Astrocyte of the spinal cord (primary cell): ENCODE measurements at regions not wholly inside any gene's neighbourhood (a gene's known extent, or its start where the extent isn't known, plus 50 kb on each side); places are given as distances from the start of the nearest gene placed in this dataset.
A peak's percentile ranks its signal among the peaks of the same experiment; 100 is the strongest.

Experiments used
- DNase-seq: peaks from one replicate; pipeline ENCODE4 v3.0.0; 2011; ENCODE audit warnings: low read depth, low spot score
- H3K4me3 ChIP-seq: 2 replicates; pipeline ENCODE4 v1.5.1; 2011; ENCODE audit warnings: low read depth, mild to moderate bottlenecking, low read length, moderate library complexity
- in situ Hi-C: cut with HindIII; loops from 2 replicates; pipeline ENCODE4 v1.10.0; 2017; ENCODE audit warnings: low sequenced_read_pairs
- TF ChIP-seq, protein P1 (sequence below): IDR thresholded peaks from 2 replicates; pipeline ENCODE4 v1.5.1; 2012; ENCODE audit warnings: low read depth, mild to moderate bottlenecking, low read length, inconsistent platforms

DNA sequence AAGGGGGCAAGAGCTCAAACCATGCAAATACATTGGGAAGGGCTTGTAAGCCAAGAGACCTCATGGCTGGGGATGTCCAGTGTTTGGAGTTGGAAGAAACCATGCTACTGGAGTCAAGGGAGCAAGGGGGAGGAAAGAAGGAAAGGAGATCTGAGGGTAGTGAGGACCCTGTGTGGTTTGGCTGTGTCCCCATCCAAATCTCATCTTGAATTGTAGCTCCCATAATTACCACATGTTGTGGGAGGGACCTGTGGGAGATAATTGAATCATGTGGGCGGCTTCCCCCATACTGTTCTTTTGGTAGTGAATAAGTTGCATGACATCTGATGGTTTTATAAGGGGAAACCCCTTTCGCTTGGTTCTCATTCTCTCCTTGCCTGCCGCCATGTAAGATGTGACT is 56.5 kb upstream of the ADRB1 start:
- in situ Hi-C loops, result no loop called here
- no peak for DNase-seq
- TF ChIP-seq, protein P1, sequence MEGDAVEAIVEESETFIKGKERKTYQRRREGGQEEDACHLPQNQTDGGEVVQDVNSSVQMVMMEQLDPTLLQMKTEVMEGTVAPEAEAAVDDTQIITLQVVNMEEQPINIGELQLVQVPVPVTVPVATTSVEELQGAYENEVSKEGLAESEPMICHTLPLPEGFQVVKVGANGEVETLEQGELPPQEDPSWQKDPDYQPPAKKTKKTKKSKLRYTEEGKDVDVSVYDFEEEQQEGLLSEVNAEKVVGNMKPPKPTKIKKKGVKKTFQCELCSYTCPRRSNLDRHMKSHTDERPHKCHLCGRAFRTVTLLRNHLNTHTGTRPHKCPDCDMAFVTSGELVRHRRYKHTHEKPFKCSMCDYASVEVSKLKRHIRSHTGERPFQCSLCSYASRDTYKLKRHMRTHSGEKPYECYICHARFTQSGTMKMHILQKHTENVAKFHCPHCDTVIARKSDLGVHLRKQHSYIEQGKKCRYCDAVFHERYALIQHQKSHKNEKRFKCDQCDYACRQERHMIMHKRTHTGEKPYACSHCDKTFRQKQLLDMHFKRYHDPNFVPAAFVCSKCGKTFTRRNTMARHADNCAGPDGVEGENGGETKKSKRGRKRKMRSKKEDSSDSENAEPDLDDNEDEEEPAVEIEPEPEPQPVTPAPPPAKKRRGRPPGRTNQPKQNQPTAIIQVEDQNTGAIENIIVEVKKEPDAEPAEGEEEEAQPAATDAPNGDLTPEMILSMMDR, result no peak
- no peak overlapping the region for H3K4me3 ChIP-seq

DNA sequence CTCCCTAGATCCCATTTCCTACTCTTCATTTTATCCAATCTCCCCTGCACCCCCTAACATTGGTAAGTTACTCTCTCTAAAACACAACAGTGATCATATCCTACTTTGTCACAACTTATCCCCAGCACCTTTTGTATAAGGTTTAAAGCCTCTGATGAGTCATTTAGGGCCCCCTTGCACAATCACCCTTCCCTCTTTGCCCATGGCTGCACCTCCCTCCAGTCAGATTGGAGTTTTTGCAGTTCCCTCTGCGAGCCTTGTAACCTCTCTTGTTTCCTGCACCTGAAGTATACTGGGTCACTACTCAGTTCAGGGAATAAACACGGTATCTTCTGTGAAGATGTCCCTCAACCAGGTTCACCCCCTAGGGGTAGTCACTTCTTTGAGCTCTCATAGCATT is 55.9 kb upstream of the ADRB1 start:
- DNase-seq, result no peak
- TF ChIP-seq, protein P1, result no peak
- in situ Hi-C loops, result no loop called here
- H3K4me3 ChIP-seq, result no peak overlapping the region

DNA sequence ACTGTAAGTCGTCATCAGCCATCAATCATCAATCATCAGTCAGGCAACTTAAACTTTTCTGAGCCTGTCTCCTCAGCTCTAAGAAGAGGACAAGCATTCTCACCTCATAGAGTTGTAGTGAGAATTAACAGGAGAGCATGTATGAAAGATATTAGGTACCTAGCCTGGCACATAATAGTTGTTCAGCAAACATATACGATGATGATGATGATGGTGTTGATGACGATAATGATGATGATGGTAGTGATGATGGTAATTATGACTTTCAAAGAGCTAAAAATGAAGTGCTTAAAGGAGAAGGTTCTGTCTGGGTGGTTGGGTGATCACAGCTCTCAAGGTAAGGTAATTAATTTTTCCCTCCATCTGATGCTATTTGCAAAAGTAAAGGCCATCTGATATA is 55.1 kb upstream of the ADRB1 start:
- DNase-seq, result no peak
- H3K4me3 ChIP-seq, result no peak overlapping the region
- TF ChIP-seq, protein P1, result no peak
- in situ Hi-C loops, result no loop called here

DNA sequence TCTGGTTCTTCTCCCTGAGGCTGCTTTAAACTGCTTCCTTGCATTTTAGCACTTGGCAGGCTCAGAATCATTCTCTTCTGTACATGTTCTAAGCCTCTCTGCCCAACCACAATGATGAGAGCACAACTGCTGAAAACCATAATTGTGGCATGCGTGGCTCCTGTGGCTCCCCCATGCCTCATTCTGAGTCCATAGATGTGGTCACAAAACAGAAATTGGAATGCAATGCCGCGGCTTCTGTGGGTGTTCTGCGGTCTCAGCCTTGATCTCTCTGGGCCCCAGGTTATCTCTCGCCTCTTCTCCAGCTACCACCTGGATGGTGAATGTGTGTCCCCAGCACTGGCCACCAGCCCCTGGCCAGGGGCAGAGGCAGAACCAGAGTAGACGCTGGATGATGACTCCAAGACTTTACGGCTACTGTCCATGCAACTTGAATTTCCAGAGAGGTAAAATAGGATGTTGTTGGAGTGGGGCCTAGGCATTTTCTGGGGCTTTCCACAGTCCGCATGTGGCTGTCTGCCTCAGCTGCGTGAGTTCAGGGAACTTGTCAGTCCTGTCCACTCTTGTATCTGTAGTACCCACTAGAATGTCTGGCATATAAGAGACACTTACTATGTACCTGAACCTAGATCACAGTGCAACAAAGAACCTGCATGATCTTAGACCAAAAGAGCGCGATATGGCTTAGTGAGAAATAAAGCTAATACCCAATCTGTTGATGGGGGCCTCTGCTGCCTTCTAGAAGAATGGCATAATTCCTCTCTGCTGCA is 52.4 kb upstream of the ADRB1 start:
- TF ChIP-seq, protein P1, result no peak
- DNase-seq, result peak; percentile 82
- H3K4me3 ChIP-seq, result no peak overlapping the region
- in situ Hi-C loops, result no loop called here

DNA sequence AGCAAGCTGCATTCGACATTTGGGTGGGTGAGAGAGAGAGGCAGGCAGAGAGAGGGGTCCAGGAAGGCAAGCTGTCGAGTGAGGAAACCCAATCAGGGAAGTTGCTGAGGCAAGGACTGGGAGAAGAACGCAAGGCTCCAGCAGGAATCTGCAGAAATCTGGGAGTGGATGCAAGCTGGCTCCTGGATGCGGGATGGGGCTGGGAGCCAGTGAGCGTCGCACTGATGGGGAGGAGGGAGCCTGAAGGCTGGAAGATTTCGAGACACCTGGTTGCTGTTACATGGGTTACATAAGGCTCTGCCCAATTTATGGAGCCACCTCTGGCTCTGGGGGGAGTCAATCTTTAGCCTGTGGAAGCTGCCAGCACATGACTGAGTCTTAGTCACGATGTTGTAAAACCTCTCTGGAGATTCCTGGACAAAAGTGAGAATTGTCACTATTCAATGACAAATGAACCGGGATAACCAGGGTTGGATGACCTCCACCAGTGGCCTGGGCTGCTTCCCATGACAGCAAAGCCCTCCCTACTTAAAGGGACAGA is 51.1 kb upstream of the ADRB1 start:
- no peak overlapping the region for H3K4me3 ChIP-seq
- no peak for DNase-seq
- TF ChIP-seq, protein P1, result no peak
- in situ Hi-C loops, result no loop called here

DNA sequence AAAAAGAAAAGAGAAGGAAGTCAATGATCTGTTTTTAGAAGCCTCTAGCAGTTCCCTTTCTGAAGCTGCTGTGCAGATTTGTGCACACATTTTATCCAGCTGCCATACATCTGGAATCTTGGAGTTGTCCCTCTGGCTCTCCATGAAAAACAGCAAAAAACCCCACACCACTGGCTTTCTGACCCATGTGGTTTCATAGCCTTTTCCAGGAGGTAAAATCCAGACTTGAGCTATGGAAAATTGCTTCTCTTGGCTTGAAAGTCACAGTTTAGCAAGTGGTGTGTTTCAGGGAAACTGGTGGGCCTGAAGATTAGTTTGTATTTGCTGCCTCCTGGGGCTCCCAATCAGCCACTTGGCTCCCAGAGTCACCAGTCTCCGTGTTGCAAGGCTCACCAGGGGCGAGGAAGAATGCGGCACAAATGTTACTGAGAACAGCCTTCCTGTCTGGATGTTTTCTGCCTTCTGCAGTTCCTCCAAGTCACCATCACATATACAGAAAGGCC is 50.1 kb upstream of the ADRB1 start:
- TF ChIP-seq, protein P1, result peak; percentile 22
- in situ Hi-C loops, result no loop called here
- DNase-seq, result peak; percentile 53
- no peak overlapping the region for H3K4me3 ChIP-seq
